ENCODE measurements at regions not wholly inside any gene's neighbourhood (a gene's known extent, or its start where the extent isn't known, plus 50 kb on each side); places are given as distances from the start of the nearest gene placed in this dataset.

DNA sequence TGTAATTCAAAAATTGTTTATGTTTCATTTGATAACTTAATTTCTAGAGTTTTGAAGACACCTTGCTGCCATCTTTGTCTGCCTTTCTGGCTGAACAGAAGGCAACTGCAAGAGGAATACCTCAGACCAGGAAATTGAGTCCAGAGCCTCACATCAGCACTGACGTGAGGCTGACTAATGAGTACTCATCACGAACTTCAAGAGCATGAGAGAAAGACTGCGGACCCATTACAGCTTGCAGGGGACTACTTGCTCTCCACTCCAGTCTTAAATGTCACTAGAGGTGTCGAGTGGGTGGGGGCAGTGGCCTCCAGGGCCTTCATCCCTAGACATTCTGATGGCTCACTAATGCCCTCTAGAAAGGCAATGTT is 109.5 kb upstream of the SSTR4 start:
- TF ChIP-seq, protein P1, sequence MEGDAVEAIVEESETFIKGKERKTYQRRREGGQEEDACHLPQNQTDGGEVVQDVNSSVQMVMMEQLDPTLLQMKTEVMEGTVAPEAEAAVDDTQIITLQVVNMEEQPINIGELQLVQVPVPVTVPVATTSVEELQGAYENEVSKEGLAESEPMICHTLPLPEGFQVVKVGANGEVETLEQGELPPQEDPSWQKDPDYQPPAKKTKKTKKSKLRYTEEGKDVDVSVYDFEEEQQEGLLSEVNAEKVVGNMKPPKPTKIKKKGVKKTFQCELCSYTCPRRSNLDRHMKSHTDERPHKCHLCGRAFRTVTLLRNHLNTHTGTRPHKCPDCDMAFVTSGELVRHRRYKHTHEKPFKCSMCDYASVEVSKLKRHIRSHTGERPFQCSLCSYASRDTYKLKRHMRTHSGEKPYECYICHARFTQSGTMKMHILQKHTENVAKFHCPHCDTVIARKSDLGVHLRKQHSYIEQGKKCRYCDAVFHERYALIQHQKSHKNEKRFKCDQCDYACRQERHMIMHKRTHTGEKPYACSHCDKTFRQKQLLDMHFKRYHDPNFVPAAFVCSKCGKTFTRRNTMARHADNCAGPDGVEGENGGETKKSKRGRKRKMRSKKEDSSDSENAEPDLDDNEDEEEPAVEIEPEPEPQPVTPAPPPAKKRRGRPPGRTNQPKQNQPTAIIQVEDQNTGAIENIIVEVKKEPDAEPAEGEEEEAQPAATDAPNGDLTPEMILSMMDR (IDR thresholded peaks at IDR 0.05; ENCODE audit: low read depth, low read length), result no peak
- Histone ChIP-seq H3K4me1 (no peaks in the 10 kb centered on the region), H3K9me3 (no peaks in the 10 kb centered on the region), H3K27me3 (no peaks in the 10 kb centered on the region), H3K36me3 (no peaks in the 10 kb centered on the region), H3K4me3 (ENCODE audit: low read depth, low read length) (no peak overlapping the region)
- no peak for DNase-seq

DNA sequence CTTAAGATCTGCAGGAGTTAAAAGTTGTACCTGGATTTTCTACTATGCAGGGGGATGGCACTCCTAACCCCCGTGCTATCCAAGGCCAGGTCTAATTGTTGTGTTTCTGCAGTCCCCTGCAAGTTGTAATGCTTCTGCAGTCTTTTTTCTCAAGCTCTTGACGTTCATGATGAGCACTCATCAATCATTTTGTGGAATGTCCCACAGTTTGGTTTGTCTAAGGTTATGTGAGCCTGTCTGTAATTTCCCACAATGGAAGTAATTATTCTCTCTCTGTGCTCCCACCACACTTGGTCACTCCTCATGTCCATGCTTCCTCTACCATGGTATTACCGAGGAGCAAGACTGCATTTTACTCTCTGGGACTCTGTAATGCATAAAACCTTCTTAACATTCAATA is 107.6 kb upstream of the SSTR4 start:
- no peaks in the 10 kb centered on the region for H3K4me1 ChIP-seq
- DNase-seq, result no peak
- no peaks in the 10 kb centered on the region for H3K36me3 ChIP-seq
- H3K27me3 ChIP-seq, result no peaks in the 10 kb centered on the region
- no peak overlapping the region for H3K4me3 ChIP-seq (ENCODE audit: low read depth, low read length)
- no peaks in the 10 kb centered on the region for H3K9me3 ChIP-seq
- TF ChIP-seq, protein P1 (IDR thresholded peaks at IDR 0.05; ENCODE audit: low read depth, low read length), result no peak

DNA sequence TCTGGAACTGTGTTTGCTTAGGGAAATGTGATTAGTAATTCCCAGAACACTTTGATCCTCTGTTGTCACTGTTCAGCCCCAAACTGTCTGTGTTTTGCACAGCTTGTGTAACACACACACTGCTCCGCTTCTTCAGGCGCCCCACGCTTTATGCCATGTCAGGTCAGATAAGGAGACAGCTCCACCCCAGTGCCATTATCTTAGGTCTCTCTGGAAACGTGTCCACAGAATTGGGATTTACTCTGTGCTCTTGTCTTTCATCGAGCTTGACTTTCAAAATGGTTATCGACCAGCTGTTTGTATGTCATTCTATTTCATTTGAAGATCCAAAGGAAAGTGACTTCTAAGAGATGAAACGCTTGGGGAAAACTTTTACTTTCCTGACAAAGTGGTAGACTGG is 106.4 kb upstream of the SSTR4 start:
- TF ChIP-seq, protein P1 (IDR thresholded peaks at IDR 0.05; ENCODE audit: low read depth, low read length), result no peak
- DNase-seq, result no peak
- H3K4me3 ChIP-seq (ENCODE audit: low read depth, low read length), result no peak overlapping the region
- H3K9me3 ChIP-seq, result no peaks in the 10 kb centered on the region
- no peaks in the 10 kb centered on the region for H3K36me3 ChIP-seq
- H3K4me1 ChIP-seq, result no peaks in the 10 kb centered on the region
- H3K27me3 ChIP-seq, result no peaks in the 10 kb centered on the region

DNA sequence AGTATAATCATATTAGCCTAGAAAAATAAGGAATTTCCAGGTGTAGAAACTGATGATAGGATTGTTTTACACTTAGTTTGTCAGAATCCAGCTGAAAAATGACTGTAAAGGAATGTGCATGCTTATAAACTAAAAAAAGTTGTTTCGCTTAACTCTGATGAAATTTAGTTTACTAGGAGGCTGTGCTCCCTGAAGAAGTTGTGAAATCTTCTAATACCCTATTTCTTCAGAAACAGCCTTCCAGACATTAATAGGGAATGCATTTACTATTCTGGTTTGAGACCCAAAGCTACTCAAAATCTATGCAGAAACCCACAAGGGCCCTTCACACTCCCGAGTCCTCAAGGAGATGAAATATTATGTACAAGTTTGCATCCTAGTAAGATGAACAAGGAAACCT is 105.5 kb upstream of the SSTR4 start:
- Histone ChIP-seq H3K9me3 (no peaks in the 10 kb centered on the region), H3K4me3 (ENCODE audit: low read depth, low read length) (no peak overlapping the region)

DNA sequence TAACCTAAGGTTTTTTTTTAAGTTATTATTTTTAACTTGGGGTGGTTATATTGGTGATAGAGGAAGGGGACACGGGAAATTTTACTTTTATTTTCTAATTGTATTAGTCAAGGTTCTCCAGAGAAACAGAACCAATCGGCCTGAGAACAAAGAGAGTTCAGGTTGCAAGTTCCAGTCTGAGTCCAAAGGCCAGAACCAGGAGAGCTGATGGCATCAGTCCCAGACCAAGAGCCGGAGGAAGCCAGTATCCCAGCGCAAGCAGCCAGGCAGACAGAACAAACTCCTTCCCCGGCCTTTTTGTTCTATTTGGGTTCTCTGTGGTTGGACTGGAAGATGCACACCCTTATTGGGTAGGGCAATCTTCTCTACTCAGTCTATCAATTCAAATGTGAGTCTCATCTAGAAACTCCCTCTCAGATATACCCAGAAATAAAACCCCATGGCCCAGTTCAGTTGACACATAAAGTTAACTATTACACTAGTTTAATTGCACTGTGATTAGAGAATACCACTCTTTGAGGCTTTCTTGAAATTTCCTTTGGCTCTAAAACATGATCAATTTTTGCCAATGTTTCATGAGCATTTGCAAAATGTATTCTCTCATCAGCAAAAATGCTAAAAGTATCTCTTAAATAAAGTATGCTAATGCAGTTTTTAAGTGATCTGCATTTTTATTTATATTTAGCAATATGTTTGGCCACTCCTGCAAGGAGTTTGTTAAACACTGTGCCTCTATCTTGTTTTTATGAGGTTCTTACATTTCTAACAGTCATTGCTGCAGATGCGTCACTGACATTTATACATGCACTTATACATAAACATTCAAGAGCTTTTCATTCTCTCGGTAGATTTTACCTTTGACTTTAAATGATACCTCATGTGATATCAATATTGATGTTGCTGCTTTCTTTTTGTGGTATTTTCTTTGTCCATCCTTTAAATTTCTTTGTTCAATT is 103.2 kb upstream of the SSTR4 start:
- DNase-seq, result no peak
- H3K36me3 ChIP-seq, result no peaks in the 10 kb centered on the region
- TF ChIP-seq, protein P1 (IDR thresholded peaks at IDR 0.05; ENCODE audit: low read depth, low read length), result no peak
- no peaks in the 10 kb centered on the region for H3K9me3 ChIP-seq
- H3K4me3 ChIP-seq (ENCODE audit: low read depth, low read length), result no peak overlapping the region
- H3K27me3 ChIP-seq, result no peaks in the 10 kb centered on the region
- no peaks in the 10 kb centered on the region for H3K4me1 ChIP-seq

More for the DNA sequence above, 105.5 kb upstream of the SSTR4 start:
- no peaks in the 10 kb centered on the region for H3K36me3 ChIP-seq
- DNase-seq, result no peak
- no peaks in the 10 kb centered on the region for H3K27me3 ChIP-seq
- TF ChIP-seq, protein P1 (IDR thresholded peaks at IDR 0.05; ENCODE audit: low read depth, low read length), result no peak
- no peaks in the 10 kb centered on the region for H3K4me1 ChIP-seq

DNA sequence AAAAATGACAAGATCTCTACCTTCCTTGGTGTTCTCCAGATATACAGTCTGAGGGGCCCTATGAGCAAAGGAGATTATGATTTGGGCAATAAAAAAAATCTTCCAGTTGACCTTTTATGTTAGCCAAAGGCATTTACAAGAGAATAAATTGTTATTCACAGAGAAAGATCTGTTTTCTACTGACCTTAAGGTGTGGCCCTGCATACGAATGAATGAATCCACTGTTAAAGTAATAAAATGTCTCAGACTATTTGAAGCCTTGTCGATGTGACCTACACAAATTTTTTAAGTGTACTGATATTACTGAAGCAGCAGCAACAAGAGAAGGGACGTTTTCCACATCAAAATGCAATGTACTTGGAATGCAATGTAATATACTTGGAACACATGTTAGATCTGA is 95.9 kb upstream of the SSTR4 start:
- Histone ChIP-seq H3K36me3 (no peaks in the 10 kb centered on the region), H3K4me1 (no peaks in the 10 kb centered on the region), H3K27me3 (no peaks in the 10 kb centered on the region), H3K9me3 (no peaks in the 10 kb centered on the region), H3K4me3 (ENCODE audit: low read depth, low read length) (no peak overlapping the region)
- no peak for DNase-seq
- TF ChIP-seq, protein P1 (IDR thresholded peaks at IDR 0.05; ENCODE audit: low read depth, low read length), result no peak
